ENCODE measurements at regions not wholly inside any gene's neighbourhood (a gene's known extent, or its start where the extent isn't known, plus 50 kb on each side); places are given as distances from the start of the nearest gene placed in this dataset.

GRCh38 chr3:5616873-5617272, 429.4 kb downstream of the EDEM1 start:
- no peak for TF ChIP-seq SMC3 (conservative IDR thresholded peaks at IDR 0.05; ENCODE audit: poor library complexity)
- no peak for TF ChIP-seq CTCF (IDR thresholded peaks at IDR 0.05; ENCODE audit: poor library complexity, severe bottlenecking)
- TF ChIP-seq REST (IDR thresholded peaks at IDR 0.05; ENCODE audit: borderline replicate concordance), result no peak
- TF ChIP-seq POLR2AphosphoS5 (IDR thresholded peaks at IDR 0.05), result no peak
